HepG2 (cell line): ENCODE measurements at regions not wholly inside any gene's neighbourhood (a gene's known extent, or its start where the extent isn't known, plus 50 kb on each side); places are given as distances from the start of the nearest gene placed in this dataset.

Source experiments
- ATAC-seq: fragments of 200-7000 bp; cut with Tn5 transposase; 3 replicates; pipeline ENCODE4 v1.9.1; 2020; ENCODE audit warnings: mild to moderate bottlenecking, moderate library complexity
- BruUV-seq: library from RNA; stranded (reverse); fragments of 400-500 nt; replicated peaks from 2 replicates; lab custom pipeline; 2021; lab: Mats Ljungman, UMichigan
- CTCF ChIA-PET: fragments of 300-600 bp; formaldehyde crosslinking; extraction: SDS; loops from one replicate; lab custom pipeline; 2021; ENCODE audit warnings: low total read pairs, inconsistent platforms, low intra/inter-chr PET ratio; lab: Yijun Ruan, JAX
- POLR2A ChIA-PET: fragments of 350-600 bp; sonication (Branson Sonifier 250); formaldehyde crosslinking; loops from one replicate; lab custom pipeline; 2020; ENCODE audit warnings: antibody characterized with exemption, inconsistent platforms; lab: Yijun Ruan, JAX
- DNase-seq: peaks from one replicate; pipeline ENCODE4 v3.0.0-alpha.2; 2015; ENCODE audit warnings: low spot score
- FAIRE-seq: peaks from 3 replicates; lab custom pipeline; 2011; peaks lifted over from hg19 to GRCh38; lab: Jason Lieb, UNC
- H2AFZ ChIP-seq: one replicate; pipeline ENCODE4 v1.6.1; 2011; ENCODE audit warnings: low read length, inconsistent platforms
- H3K27ac ChIP-seq: fragments of 300-600 bp; 3 replicates; pipeline ENCODE4 v1.8.0; 2011; ENCODE audit warnings: mixed run types, mild to moderate bottlenecking, mixed read lengths, low read length, inconsistent platforms; ENCODE audit not compliant: insufficient read depth; ENCODE audit errors: extremely low read length
- H3K27me3 ChIP-seq, 2 experiments: fragments of 200-600 bp in 1 of 2; 2 replicates in 1 of 2; 3 replicates in 1 of 2; pipeline versions ENCODE4 v1.6.0 to v1.8.0; 2011; ENCODE audit warnings: low read length in 2 of 2, mild to moderate bottlenecking in 2 of 2, moderate library complexity in 2 of 2, inconsistent platforms in 1 of 2; ENCODE audit not compliant: insufficient read depth in 2 of 2, control insufficient read depth in 1 of 2
- H3K36me3 ChIP-seq, 2 experiments: fragments of 200-600 bp in 1 of 2; replicated peaks in 1 of 2; 2 replicates in 1 of 2; 3 replicates in 1 of 2; pipeline versions ENCODE4 v1.5.1 to v1.8.0; 2011; ENCODE audit warnings: low read length in 2 of 2, inconsistent platforms in 1 of 2; ENCODE audit not compliant: insufficient read depth in 2 of 2, control insufficient read depth in 1 of 2
- H3K4me1 ChIP-seq: 2 replicates; pipeline ENCODE4 v1.5.1; 2012; ENCODE audit warnings: low read length, inconsistent platforms; ENCODE audit not compliant: insufficient read depth
- H3K4me2 ChIP-seq: 2 replicates; pipeline ENCODE4 v1.6.0; 2011; ENCODE audit warnings: low read depth, low read length, inconsistent platforms
- H3K4me3 ChIP-seq, 3 experiments: fragments of 200-600 bp in 1 of 3; sonication (generic), shearing (Covaris generic) in 1 of 3; replicated peaks in 1 of 3; 2 replicates each; pipeline ENCODE4 v1.5.1; 2011 to 2016; ENCODE audit warnings: low read length in 3 of 3, inconsistent platforms in 2 of 3, low read depth in 2 of 3, mild to moderate bottlenecking in 2 of 3, control low read depth in 1 of 3, mixed read lengths in 1 of 3; ENCODE audit not compliant: insufficient read depth in 1 of 3
- H3K79me2 ChIP-seq: one replicate; pipeline ENCODE4 v1.6.1; 2011; ENCODE audit warnings: low read length, inconsistent platforms; ENCODE audit not compliant: insufficient read depth
- H3K9ac ChIP-seq: 2 replicates; pipeline ENCODE4 v1.6.0; 2011; ENCODE audit warnings: mild to moderate bottlenecking, low read depth, low read length, inconsistent platforms; ENCODE audit not compliant: insufficient read depth
- H3K9me3 ChIP-seq: 2 replicates; pipeline ENCODE4 v1.5.1; 2012; ENCODE audit warnings: mild to moderate bottlenecking, low read length
- H4K20me1 ChIP-seq: 2 replicates; pipeline ENCODE4 v1.6.0; 2011; ENCODE audit warnings: inconsistent platforms, mild to moderate bottlenecking, low read length, moderate library complexity; ENCODE audit not compliant: insufficient read depth
- BRD4 ChIP-seq: sonication (generic); formaldehyde crosslinking; IDR thresholded peaks from 2 replicates; pipeline ENCODE4 v1.4.0; 2020; ENCODE audit warnings: missing genetic modification reagents
- HNRNPLL ChIP-seq: fragments of 200-400 bp; formaldehyde crosslinking; IDR thresholded peaks from 2 replicates; pipeline ENCODE4 v1.6.1; 2017; ENCODE audit warnings: mild to moderate bottlenecking, low read depth, low read length; ENCODE audit not compliant: poor library complexity, severe bottlenecking
- LCORL ChIP-seq, 2 experiments: fragments of 450-650 bp in 1 of 2; sonication (generic) in 1 of 2; formaldehyde crosslinking in 1 of 2; IDR thresholded peaks; 2 replicates each; pipeline versions ENCODE4 v1.5.0 to v1.6.1; 2017 to 2020; ENCODE audit warnings: antibody characterized with exemption in 1 of 2, missing genetic modification reagents in 1 of 2
- NR2F6 ChIP-seq, 2 experiments: IDR thresholded peaks; 2 replicates each; pipeline ENCODE4 v1.6.1; 2016; ENCODE audit warnings: antibody characterized with exemption in 1 of 2, mild to moderate bottlenecking in 1 of 2
- NRL ChIP-seq: sonication (generic); formaldehyde crosslinking; IDR thresholded peaks from 2 replicates; pipeline ENCODE4 v1.5.0; 2020; ENCODE audit warnings: missing genetic modification reagents, mild to moderate bottlenecking, moderate library complexity, borderline replicate concordance
- POGZ ChIP-seq: sonication (generic); formaldehyde crosslinking; IDR thresholded peaks from 2 replicates; pipeline ENCODE4 v1.4.0; 2020; ENCODE audit warnings: mild to moderate bottlenecking, missing genetic modification reagents
- REXO4 ChIP-seq: sonication (generic); formaldehyde crosslinking; IDR thresholded peaks from 2 replicates; pipeline ENCODE4 v1.8.0; 2022; ENCODE audit warnings: missing genetic modification reagents, mild to moderate bottlenecking, borderline replicate concordance
- SNAPC2 ChIP-seq: sonication (generic); formaldehyde crosslinking; IDR thresholded peaks from 2 replicates; pipeline ENCODE4 v1.8.1; 2022; ENCODE audit warnings: mild to moderate bottlenecking, missing genetic modification reagents
- SNRNP70 ChIP-seq: fragments of 200-400 bp; formaldehyde crosslinking; IDR thresholded peaks from 2 replicates; pipeline ENCODE4 v1.6.1; 2017; ENCODE audit warnings: mild to moderate bottlenecking, low read depth, low read length, moderate library complexity
- ZFY ChIP-seq: sonication (generic); formaldehyde crosslinking; IDR thresholded peaks from 2 replicates; pipeline ENCODE4 v1.4.0; 2020; ENCODE audit warnings: missing genetic modification reagents
- ZNF441 ChIP-seq: sonication (generic); formaldehyde crosslinking; IDR thresholded peaks from 2 replicates; pipeline ENCODE4 v1.7.0; 2021; ENCODE audit warnings: missing genetic modification reagents, borderline replicate concordance
- WGBS: methylation state at CpG from one replicate; pipeline ENCODE4 v1.1.6; 2017; ENCODE audit warnings: low lambda C conversion rate; 5-methylcytosine and 5-hydroxymethylcytosine counted together
- in situ Hi-C: cut with HindIII; loops from 2 replicates; pipeline ENCODE4 v1.10.0; 2017; ENCODE audit warnings: low pct_unique_long_range_greater_than_20kb; ENCODE audit not compliant: extremely low pct_ligation_motif_present
- intact Hi-C: fragments of 100-400 bp; cut with micrococcal nuclease; formaldehyde crosslinking; loops from one replicate; pipeline ENCODE4 v1.10.0; 2022; ENCODE audit not compliant: unreplicated experiment
- TF ChIP-seq, protein P1 (sequence below): sonication (generic); formaldehyde crosslinking; IDR thresholded peaks from 2 replicates; pipeline ENCODE4 v1.4.0; 2020; ENCODE audit warnings: missing genetic modification reagents
- TF ChIP-seq, protein P2 (sequence below), 2 experiments: fragments of 450-650 bp in 1 of 2; sonication (generic) in 1 of 2; formaldehyde crosslinking in 1 of 2; IDR thresholded peaks; 2 replicates each; pipeline versions ENCODE4 v1.6.1 to v1.8.0; 2016 to 2022; ENCODE audit warnings: antibody characterized with exemption in 1 of 2, mild to moderate bottlenecking in 1 of 2, missing genetic modification reagents in 1 of 2

DNA sequence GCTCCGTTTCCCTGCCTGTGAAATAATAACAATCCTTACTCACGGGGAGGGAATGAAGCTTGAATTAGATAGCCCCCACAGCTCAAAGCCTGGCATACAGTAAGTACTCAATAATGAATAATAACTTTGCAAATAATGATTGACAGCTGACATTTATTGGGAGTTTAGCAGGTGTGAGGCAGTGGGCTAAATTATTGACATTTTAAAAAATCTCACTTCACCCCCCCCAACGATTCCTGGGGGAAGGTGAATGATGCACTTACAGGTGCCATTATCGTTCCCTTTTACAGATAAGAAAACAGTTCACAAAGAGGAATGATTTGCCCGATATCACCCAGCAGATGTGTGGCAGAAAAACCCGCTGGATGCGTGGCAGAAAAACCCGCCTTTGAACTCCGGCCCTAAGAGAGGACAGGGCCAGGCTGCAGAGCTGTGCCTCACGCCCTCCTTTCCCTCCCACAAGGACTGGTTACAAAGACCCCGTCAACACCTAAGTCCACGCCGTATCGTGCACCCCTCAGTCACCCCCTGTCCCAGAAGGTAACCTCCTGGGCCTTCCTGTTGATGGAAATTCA is 114.2 kb upstream of the PTPN1 start:
- intact Hi-C loops = loop anchor here (5.0 kb wide), 1 partner anchor 204 kb away; the partner anchor contains the start of gene CEBPB
- Histone ChIP-seq H3K79me2 (no peaks in the 10 kb centered on the region), H3K27me3 (no peaks in the 10 kb centered on the region), H3K4me1 (peaks cover 95% of the 10 kb centered on the region), H3K36me3 (no peaks in the 10 kb centered on the region), H3K4me3 (no peak overlapping the region), H3K9ac (no peak overlapping the region), H4K20me1 (no peaks in the 10 kb centered on the region), H3K9me3 (no peaks in the 10 kb centered on the region), H3K4me2 (no peak overlapping the region), H3K27ac (no peak overlapping the region), H2AFZ (no peak overlapping the region)
- DNase-seq = no peak
- BruUV-seq = no TSS peak
- no peak for FAIRE-seq
- CTCF ChIA-PET = no interaction called here
- in situ Hi-C loops = no loop called here
- WGBS = 91% methylated on average over 14 of the region's 14 CpGs
- POLR2A ChIA-PET = interaction anchor here (1.0 kb wide), 1 partner anchor 8 kb away, joined by 3 read pairs; no protein-coding TSS in a partner anchor
- ATAC-seq = no peak
- TF ChIP-seq ZNF441 (no peak), LCORL (IDR thresholded peaks at IDR 0.05) (no peak), LCORL (CRISPR knock-in tag; IDR thresholded peaks at IDR 0.05) (no peak), ZFY (CRISPR knock-in tag) (peak; percentile 5; the same call in 1 of the 2 replicates), REXO4 (no peak), NRL (CRISPR knock-in tag) (0 out of 2 replicates have a peak, but pooled peaks have one; percentile 41), SNAPC2 (CRISPR knock-in tag) (no peak), NR2F6 (IDR thresholded peaks at IDR 0.05) (no peak), NR2F6 (CRISPR knock-in tag; IDR thresholded peaks at IDR 0.05) (no peak), HNRNPLL (no peak), SNRNP70 (no peak), BRD4 (CRISPR knock-in tag) (no peak), POGZ (CRISPR knock-in tag) (no peak)
- TF ChIP-seq, protein P1, sequence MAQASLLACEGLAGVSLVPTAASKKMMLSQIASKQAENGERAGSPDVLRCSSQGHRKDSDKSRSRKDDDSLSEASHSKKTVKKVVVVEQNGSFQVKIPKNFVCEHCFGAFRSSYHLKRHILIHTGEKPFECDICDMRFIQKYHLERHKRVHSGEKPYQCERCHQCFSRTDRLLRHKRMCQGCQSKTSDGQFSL (CRISPR knock-in tag) = peak; percentile 64; the same call in 1 of the 2 replicates
- TF ChIP-seq, protein P2, sequence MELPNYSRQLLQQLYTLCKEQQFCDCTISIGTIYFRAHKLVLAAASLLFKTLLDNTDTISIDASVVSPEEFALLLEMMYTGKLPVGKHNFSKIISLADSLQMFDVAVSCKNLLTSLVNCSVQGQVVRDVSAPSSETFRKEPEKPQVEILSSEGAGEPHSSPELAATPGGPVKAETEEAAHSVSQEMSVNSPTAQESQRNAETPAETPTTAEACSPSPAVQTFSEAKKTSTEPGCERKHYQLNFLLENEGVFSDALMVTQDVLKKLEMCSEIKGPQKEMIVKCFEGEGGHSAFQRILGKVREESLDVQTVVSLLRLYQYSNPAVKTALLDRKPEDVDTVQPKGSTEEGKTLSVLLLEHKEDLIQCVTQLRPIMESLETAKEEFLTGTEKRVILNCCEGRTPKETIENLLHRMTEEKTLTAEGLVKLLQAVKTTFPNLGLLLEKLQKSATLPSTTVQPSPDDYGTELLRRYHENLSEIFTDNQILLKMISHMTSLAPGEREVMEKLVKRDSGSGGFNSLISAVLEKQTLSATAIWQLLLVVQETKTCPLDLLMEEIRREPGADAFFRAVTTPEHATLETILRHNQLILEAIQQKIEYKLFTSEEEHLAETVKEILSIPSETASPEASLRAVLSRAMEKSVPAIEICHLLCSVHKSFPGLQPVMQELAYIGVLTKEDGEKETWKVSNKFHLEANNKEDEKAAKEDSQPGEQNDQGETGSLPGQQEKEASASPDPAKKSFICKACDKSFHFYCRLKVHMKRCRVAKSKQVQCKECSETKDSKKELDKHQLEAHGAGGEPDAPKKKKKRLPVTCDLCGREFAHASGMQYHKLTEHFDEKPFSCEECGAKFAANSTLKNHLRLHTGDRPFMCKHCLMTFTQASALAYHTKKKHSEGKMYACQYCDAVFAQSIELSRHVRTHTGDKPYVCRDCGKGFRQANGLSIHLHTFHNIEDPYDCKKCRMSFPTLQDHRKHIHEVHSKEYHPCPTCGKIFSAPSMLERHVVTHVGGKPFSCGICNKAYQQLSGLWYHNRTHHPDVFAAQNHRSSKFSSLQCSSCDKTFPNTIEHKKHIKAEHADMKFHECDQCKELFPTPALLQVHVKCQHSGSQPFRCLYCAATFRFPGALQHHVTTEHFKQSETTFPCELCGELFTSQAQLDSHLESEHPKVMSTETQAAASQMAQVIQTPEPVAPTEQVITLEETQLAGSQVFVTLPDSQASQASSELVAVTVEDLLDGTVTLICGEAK (IDR thresholded peaks at IDR 0.05) = no peak
- TF ChIP-seq, protein P2 (CRISPR knock-in tag; IDR thresholded peaks at IDR 0.05) = no peak
